WTC11 (cell line): ENCODE measurements at regions not wholly inside any gene's neighbourhood (a gene's known extent, or its start where the extent isn't known, plus 50 kb on each side); places are given as distances from the start of the nearest gene placed in this dataset.

Experiments used
- ATAC-seq: fragments of 200-7000 bp; cut with Tn5 transposase; 2 replicates; pipeline ENCODE4 v1.10.0; 2021; ENCODE audit warnings: mild to moderate bottlenecking, moderate library complexity
- CTCF ChIA-PET: fragments of 300-600 bp; sonication (Branson Sonifier 250); formaldehyde crosslinking; loops from one replicate; lab custom pipeline; 2021; ENCODE audit warnings: antibody characterized with exemption; lab: Charles Lee
- POLR2A ChIA-PET: fragments of 350-600 bp; sonication (Branson Sonifier 250); formaldehyde crosslinking; loops from one replicate; lab custom pipeline; 2021; ENCODE audit warnings: antibody characterized with exemption; lab: Charles Lee
- DNase-seq: peaks from one replicate; pipeline ENCODE4 v3.0.0; 2021; ENCODE audit warnings: low spot score
- H3K27ac Mint-ChIP-seq: 2 replicates; pipeline ENCODE4 v1.8.0; 2021; ENCODE audit warnings: mixed read lengths
- H3K27me3 Mint-ChIP-seq: 2 replicates; pipeline ENCODE4 v1.8.0; 2021; ENCODE audit warnings: low read depth, mild to moderate bottlenecking, moderate library complexity, mixed read lengths
- H3K36me3 Mint-ChIP-seq: 2 replicates; pipeline ENCODE4 v1.8.0; 2021; ENCODE audit warnings: mixed read lengths
- H3K4me1 Mint-ChIP-seq: 2 replicates; pipeline ENCODE4 v1.8.0; 2022; ENCODE audit warnings: mixed read lengths
- H3K4me3 Mint-ChIP-seq: 2 replicates; pipeline ENCODE4 v1.8.0; 2021; ENCODE audit warnings: mild to moderate bottlenecking, moderate library complexity, mixed read lengths
- H3K9me3 Mint-ChIP-seq: 2 replicates; pipeline ENCODE4 v1.8.0; 2021; ENCODE audit warnings: mixed read lengths
- ATF3 ChIP-seq: sonication (generic); formaldehyde crosslinking; conservative IDR thresholded peaks from 2 replicates; pipeline ENCODE4 v1.8.1; 2022; ENCODE audit warnings: mild to moderate bottlenecking, missing genetic modification reagents
- CTCF ChIP-seq: fragments of 200-600 bp; IDR thresholded peaks from 2 replicates; pipeline ENCODE4 v1.8.0; 2022; ENCODE audit warnings: antibody characterized with exemption
- EMX1 ChIP-seq: fragments of 250-450 bp; sonication (Bioruptor Pico); IDR thresholded peaks from 2 replicates; pipeline ENCODE4 v1.8.0; 2021; ENCODE audit warnings: mild to moderate bottlenecking
- FOXP1 ChIP-seq: sonication (generic); formaldehyde crosslinking; IDR thresholded peaks from 2 replicates; pipeline ENCODE4 v1.8.0; 2022; ENCODE audit warnings: missing genetic modification reagents, mild to moderate bottlenecking, moderate library complexity, borderline replicate concordance
- GRHL2 ChIP-seq: fragments of 250-450 bp; sonication (Bioruptor Pico); IDR thresholded peaks from 2 replicates; pipeline ENCODE4 v1.8.0; 2022; ENCODE audit warnings: mild to moderate bottlenecking, moderate library complexity; ENCODE audit not compliant: insufficient replicate concordance, severe bottlenecking
- IRF2 ChIP-seq: sonication (generic); formaldehyde crosslinking; IDR thresholded peaks from 2 replicates; pipeline ENCODE4 v1.8.0; 2022; ENCODE audit warnings: low read depth, missing genetic modification reagents, borderline replicate concordance
- JAZF1 ChIP-seq: fragments of 250-450 bp; sonication (Bioruptor Pico); IDR thresholded peaks from 2 replicates; pipeline ENCODE4 v1.9.0; 2021; ENCODE audit warnings: moderate library complexity, mild to moderate bottlenecking, inconsistent platforms
- PRRX2 ChIP-seq: fragments of 250-450 bp; sonication (Bioruptor Pico); IDR thresholded peaks from 2 replicates; pipeline ENCODE4 v1.8.0; 2021; ENCODE audit warnings: mild to moderate bottlenecking
- STAT6 ChIP-seq: sonication (generic); formaldehyde crosslinking; conservative IDR thresholded peaks from 2 replicates; pipeline ENCODE4 v1.8.1; 2023; ENCODE audit warnings: mild to moderate bottlenecking, low read depth, missing genetic modification reagents, moderate library complexity
- TCF7 ChIP-seq: sonication (generic); formaldehyde crosslinking; IDR thresholded peaks from 2 replicates; pipeline ENCODE4 v1.8.0; 2022; ENCODE audit warnings: mild to moderate bottlenecking, low read depth, missing genetic modification reagents, moderate library complexity
- ZMAT4 ChIP-seq: fragments of 250-450 bp; sonication (Bioruptor Pico); IDR thresholded peaks from 2 replicates; pipeline ENCODE4 v1.9.0; 2021; ENCODE audit warnings: mild to moderate bottlenecking
- ZNF219 ChIP-seq: sonication (generic); formaldehyde crosslinking; IDR thresholded peaks from 2 replicates; pipeline ENCODE4 v1.8.0; 2023; ENCODE audit warnings: missing genetic modification reagents, mild to moderate bottlenecking, borderline replicate concordance
- ZNF532 ChIP-seq: fragments of 250-450 bp; sonication (Bioruptor Pico); IDR thresholded peaks from 2 replicates; pipeline ENCODE4 v1.9.0; 2021; ENCODE audit warnings: mild to moderate bottlenecking, borderline replicate concordance

- TF ChIP-seq ZNF532 (CRISPR knock-in tag): no peak
- TF ChIP-seq IRF2 (CRISPR knock-in tag): no peak
- no peak for TF ChIP-seq GRHL2 (CRISPR knock-in tag)
- no peak for TF ChIP-seq PRRX2
Measured at GRCh38 chr6:22152841-22153240, 144.0 kb downstream of the PRL start (continued).

- ATAC-seq: no peak
Measured at GRCh38 chr6:22153384-22154158, 143.3 kb downstream of the PRL start.

More at GRCh38 chr6:22153384-22154158, 143.3 kb downstream of the PRL start:
- H3K4me3 Mint-ChIP-seq: no peak overlapping the region
- H3K27ac Mint-ChIP-seq: peak overlapping the region; percentile 31
- H3K36me3 Mint-ChIP-seq: no peaks in the 10 kb centered on the region
- no peak for TF ChIP-seq EMX1 (CRISPR knock-in tag)
- no peak for TF ChIP-seq JAZF1 (CRISPR knock-in tag)
- TF ChIP-seq CTCF: no peak
- TF ChIP-seq TCF7: no peak
- TF ChIP-seq ZNF219 (CRISPR knock-in tag): no peak
- no peak for TF ChIP-seq STAT6 (CRISPR knock-in tag)
- TF ChIP-seq FOXP1: no peak
- TF ChIP-seq ZMAT4 (CRISPR knock-in tag): no peak
- no peak for TF ChIP-seq ATF3
- peaks cover 26% of the 10 kb centered on the region for H3K4me1 Mint-ChIP-seq
- DNase-seq: no peak
- H3K9me3 Mint-ChIP-seq: no peaks in the 10 kb centered on the region
- POLR2A ChIA-PET: no interaction called here
- CTCF ChIA-PET: no interaction called here
- no peaks in the 10 kb centered on the region for H3K27me3 Mint-ChIP-seq
